ENCODE measurements at regions not wholly inside any gene's neighbourhood (a gene's known extent, or its start where the extent isn't known, plus 50 kb on each side); places are given as distances from the start of the nearest gene placed in this dataset.

- ATAC-seq, result no peak
Measured at GRCh38 chr13:73240193-73240592, 181.4 kb downstream of the KLF5 start.

- ATAC-seq, result peak; percentile 25
Measured at GRCh38 chr13:73235385-73235784, 176.6 kb downstream of the KLF5 start.

DNA sequence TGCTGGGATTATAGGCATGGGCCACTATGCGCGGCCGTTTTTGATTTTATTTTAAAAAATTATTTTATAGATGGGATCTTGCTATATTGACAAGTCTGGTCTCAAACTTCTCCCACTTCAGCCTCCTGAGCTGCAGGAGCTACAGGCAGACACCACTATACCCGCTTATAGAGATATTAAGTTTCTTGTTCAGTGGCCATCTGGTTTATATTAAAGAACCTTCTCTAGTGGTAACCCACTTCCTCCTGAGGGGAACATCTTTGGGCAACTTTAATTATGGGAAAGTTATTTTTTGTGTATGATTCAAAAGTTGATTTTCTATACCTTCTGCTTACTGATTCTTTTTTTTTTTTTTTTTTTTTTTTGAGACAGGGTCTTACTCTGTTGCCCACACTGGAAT lies 172.7 kb downstream of the KLF5 start:
- no peak for ATAC-seq

- no peak for ATAC-seq
Measured at GRCh38 chr13:73230716-73231115, 171.9 kb downstream of the KLF5 start.

GRCh38 chr13:73228546-73228945 lies 169.7 kb downstream of the KLF5 start:
- peak; percentile 48 for ATAC-seq

- no peak for ATAC-seq
Measured at GRCh38 chr13:73225990-73226389, 167.2 kb downstream of the KLF5 start.

DNA sequence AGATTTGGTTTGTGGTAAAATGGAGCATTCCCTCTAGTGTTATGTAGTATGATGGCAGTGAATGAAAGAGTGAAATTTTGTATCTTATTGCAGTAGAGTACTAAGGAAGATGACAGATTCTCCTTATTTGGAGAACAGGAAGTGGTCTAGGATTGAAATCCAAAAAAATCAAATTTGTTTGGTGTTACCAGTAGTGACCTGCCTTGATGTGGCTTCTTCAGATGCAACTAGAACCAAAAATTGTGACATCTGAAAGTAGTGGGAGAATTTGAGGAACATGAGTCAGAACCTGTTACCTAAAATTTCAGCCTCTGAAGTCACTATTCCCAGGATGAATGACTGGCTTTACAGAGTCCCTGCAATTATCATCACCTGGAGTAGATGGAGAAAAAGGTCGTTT lies 165.9 kb downstream of the KLF5 start:
- peak; percentile 41 for ATAC-seq

DNA sequence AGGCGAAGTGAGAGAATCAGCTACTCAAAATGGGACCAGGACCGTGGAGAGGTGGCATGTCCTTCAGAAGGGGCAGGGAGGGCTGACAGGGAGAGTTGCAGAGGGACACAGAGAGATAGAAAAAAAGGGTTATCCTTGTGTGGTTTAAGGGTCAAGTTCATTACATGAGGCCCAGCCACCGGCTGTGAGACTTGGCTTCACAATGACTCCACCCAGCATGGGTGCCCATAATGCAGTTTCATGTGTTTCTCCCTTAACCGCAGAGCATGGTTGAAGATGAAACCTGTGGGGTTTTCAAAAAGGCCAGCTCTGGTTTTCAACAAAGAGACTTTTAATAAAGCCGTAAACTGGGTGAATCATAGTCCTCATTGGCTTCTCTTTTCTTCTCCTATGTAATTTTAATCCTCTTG lies 164.6 kb downstream of the KLF5 start:
- ATAC-seq, result no peak

GRCh38 chr13:73222627-73223305 lies 164.0 kb downstream of the KLF5 start:
- ATAC-seq, result no peak

GRCh38 chr13:73220966-73221720 lies 162.3 kb downstream of the KLF5 start:
- peak; percentile 59 for ATAC-seq

DNA sequence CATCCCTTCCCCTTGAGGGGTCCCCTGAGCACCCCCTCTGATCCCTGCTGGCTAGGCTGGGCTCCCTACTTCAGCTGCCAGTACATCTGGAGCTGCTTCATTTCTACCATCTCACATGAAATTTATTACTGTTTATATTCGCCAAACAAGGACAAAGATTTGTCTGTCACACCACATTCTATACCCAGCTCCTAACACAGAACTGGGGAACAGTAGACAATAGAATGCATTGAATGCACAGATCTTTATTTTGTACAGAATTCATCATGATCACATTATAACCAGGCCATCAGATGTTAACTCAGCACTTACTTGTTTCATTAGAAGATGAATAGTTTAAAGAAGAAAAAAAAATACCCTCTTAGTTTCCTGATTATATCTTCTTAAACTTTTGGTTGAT lies 159.4 kb downstream of the KLF5 start:
- ATAC-seq, result no peak

GRCh38 chr13:73216381-73216831 lies 157.6 kb downstream of the KLF5 start:
- ATAC-seq, result no peak

GRCh38 chr13:73215823-73216222 lies 157.0 kb downstream of the KLF5 start:
- no peak for ATAC-seq

- no peak for ATAC-seq
Measured at GRCh38 chr13:73212482-73212881, 153.7 kb downstream of the KLF5 start.

DNA sequence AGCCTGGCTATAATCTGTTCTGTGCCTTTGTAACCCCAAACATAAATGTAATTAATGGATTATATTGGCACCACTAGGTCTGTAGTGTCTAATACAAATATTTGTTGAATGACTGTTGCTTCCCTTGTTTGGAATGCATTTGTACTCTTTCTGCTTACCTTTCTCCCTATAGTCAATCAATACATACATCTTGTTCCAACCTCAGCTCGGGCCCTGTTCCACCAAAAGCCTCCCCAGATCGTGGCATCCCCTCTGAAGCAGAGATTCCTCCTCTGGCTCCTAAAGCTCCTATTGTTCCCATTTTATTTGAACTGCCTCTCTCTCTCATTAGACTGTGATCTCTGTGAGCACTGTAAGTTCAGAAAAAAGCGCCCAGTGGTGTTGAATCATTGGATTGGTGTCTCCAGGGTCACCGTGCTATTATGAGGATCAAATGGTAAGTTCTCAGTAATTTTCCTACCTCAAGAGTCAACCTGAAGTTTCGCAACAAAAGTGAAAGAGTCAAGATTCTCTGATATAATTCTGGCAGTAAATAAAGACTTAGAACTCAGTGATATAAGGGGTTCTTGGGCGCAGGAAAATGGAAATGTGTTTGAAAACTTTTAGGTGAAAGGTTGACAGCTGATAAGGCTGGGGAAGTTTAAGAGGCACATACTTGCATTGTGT lies 151.5 kb downstream of the KLF5 start:
- ATAC-seq, result no peak

- no peak for ATAC-seq
Measured at GRCh38 chr13:73204952-73205351, 146.1 kb downstream of the KLF5 start.

DNA sequence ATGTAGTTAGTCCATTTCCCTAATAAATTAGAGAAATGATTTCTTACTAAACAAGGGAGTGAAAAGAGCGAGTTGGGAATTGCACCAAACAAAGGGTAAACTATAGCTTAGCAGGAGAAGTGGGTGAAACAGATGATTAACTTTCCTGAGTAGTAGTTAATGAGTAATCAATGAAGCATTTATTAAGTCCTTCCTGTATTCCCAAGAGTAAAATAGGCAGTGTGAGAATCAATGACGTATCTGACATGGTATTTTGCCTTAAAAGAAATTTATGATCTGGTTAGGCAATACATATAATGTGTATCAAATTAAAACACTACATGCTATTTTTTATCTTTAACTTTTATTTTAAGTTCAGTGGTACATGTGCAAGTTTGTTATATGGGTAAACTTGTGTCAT lies 142.8 kb downstream of the KLF5 start:
- ATAC-seq, result peak; percentile 48

- no peak for ATAC-seq
Measured at GRCh38 chr13:73198991-73199411, 140.2 kb downstream of the KLF5 start.

DNA sequence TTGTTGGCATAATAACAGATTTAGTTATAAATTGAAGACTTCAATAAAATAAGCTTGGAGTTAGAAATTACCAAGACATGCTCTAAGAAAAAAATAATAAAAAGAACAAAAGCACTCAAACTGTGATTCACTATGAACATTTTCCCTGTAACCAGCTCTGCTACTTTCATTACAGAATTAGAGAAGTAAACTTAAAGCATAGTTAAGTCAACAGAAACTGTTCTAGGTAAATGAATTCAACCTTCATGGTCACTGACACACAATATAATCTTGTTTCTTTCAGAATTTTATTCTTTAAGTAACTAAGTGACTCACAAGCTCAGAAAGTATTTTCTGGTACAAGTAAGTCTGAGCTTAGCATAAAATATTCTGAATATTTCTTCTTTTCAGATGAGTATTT lies 136.3 kb downstream of the KLF5 start:
- ATAC-seq, result peak; percentile 91

- peak; percentile 39 for ATAC-seq
Measured at GRCh38 chr13:73194310-73194709, 135.5 kb downstream of the KLF5 start.

GRCh38 chr13:73193554-73193953 lies 134.7 kb downstream of the KLF5 start:
- ATAC-seq, result no peak

DNA sequence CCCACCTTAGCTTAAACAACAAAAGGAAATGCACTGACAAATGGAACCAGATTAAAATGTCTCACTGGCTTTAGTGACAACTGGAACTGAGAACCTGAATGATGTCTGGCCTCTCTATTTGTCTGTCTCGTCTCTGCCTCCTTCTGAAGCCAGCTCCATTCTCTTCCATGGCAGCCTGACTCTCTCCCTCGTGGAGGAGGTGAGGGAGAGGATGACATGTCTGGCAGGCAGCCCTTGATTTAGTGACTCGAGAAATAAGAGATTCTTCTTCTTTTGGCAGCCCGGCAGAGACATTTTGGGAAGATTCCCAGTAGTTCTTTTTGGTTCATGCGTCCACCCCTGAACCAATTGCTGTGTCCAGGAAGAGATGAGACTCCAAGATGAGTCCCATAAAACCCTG lies 131.7 kb downstream of the KLF5 start:
- no peak for ATAC-seq

DNA sequence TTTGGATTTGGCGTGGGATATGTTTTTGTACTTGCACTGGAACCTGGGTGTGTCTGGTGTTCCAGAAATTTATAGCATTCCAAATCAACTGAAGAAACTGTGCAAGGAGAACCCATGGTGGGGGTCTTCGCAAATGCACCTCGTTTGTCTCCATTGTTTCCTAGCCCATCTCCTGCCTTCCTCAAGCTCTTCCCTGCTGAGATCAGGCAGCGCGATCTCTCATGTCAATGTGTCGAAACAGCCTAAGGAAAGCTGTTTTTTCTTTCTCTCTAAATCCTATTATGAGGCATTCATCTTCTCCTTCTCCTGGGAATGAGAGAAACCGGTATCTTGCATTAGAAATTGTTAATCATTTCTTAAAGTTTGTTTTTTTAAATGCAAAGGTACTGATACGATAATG lies 131.0 kb downstream of the KLF5 start:
- no peak for ATAC-seq

DNA sequence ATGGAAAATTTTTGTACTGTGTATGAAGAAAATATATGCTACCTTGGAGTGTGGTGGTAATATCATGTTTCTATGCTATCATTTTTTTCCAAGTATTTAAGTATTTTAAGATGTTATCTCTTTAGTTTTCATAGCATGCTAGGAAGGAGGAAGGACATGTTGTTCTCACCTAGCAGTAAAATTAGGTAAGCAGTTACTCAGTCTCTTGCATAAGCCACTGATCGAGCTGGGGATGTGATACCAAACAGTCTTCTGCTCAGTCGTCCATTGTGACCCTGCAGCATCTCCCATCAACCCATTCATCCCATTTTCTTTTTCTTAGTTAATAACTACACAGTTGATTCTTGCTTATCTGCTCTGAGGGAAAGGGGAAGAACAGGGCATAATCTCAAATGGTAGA lies 130.6 kb downstream of the KLF5 start:
- peak; percentile 45 for ATAC-seq

Measured in esophagus mucosa (tissue), 1 donor.